Neural progenitor cell (in vitro differentiated cells): ENCODE measurements at regions not wholly inside any gene's neighbourhood (a gene's known extent, or its start where the extent isn't known, plus 50 kb on each side); places are given as distances from the start of the nearest gene placed in this dataset.
"Not testable (repeated sequence)": the region's sequence is repeated elsewhere in the genome, so short reads cannot be mapped to it uniquely, and the experiment has no call there.

ENCODE experiments used
- EZH2 ChIP-seq: fragments of 200-600 bp; sonication (generic); IDR thresholded peaks from 2 replicates; pipeline ENCODE4 v1.6.1; 2017; ENCODE audit warnings: antibody characterized with exemption, mild to moderate bottlenecking, moderate library complexity
- EZH2phosphoT487 ChIP-seq: fragments of 200-600 bp; sonication (generic); IDR thresholded peaks from 2 replicates; pipeline ENCODE4 v1.6.1; 2017; ENCODE audit warnings: antibody characterized with exemption
- TF ChIP-seq, protein P1 (sequence below): fragments of 200-600 bp; sonication (generic); IDR thresholded peaks from 2 replicates; pipeline ENCODE4 v1.5.1; 2017; ENCODE audit warnings: antibody characterized with exemption, mild to moderate bottlenecking

DNA sequence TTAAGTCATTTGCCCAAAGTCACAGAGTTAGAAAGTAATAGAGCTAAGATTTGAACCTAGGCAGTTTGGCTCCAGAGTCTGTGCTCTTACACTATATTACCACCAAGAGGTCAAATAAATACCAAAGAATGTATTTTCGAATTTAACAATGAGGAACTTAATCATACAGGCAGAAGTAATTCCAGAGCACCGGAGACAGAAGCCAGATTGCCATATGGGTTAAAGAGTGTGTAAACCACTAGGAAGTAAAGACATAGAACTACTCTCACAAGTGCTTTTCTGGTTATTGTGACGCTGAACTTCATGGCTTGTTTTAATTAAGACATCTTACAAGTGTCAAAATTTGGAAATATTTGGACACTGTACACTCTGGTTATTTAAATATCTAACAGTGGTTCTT, 114.5 kb upstream of the NBPF19 start:
- TF ChIP-seq, protein P1, sequence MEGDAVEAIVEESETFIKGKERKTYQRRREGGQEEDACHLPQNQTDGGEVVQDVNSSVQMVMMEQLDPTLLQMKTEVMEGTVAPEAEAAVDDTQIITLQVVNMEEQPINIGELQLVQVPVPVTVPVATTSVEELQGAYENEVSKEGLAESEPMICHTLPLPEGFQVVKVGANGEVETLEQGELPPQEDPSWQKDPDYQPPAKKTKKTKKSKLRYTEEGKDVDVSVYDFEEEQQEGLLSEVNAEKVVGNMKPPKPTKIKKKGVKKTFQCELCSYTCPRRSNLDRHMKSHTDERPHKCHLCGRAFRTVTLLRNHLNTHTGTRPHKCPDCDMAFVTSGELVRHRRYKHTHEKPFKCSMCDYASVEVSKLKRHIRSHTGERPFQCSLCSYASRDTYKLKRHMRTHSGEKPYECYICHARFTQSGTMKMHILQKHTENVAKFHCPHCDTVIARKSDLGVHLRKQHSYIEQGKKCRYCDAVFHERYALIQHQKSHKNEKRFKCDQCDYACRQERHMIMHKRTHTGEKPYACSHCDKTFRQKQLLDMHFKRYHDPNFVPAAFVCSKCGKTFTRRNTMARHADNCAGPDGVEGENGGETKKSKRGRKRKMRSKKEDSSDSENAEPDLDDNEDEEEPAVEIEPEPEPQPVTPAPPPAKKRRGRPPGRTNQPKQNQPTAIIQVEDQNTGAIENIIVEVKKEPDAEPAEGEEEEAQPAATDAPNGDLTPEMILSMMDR, result not testable (repeated sequence)
- TF ChIP-seq EZH2, EZH2phosphoT487: not testable (repeated sequence)
